Stimulated activated CD4-positive, alpha-beta T cell treated with anti-CD3 and anti-CD28 coated beads, Interleukin-2, amount 100 ng/mL, for 48 hours (primary cell): ENCODE measurements at regions not wholly inside any gene's neighbourhood (a gene's known extent, or its start where the extent isn't known, plus 50 kb on each side); places are given as distances from the start of the nearest gene placed in this dataset.

Source experiments
- DNase-seq, 2 donors: peaks; one replicate each; pipeline ENCODE4 v3.0.0-alpha.2; 2020

GRCh38 chr6:54010340-54011276 lies 100.6 kb upstream of the MLIP start:
- DNase-seq = no peak

GRCh38 chr6:54011277-54011648 lies 100.0 kb upstream of the MLIP start:
- no peak for DNase-seq

GRCh38 chr6:54013966-54014365 lies 97.3 kb upstream of the MLIP start:
- DNase-seq = no peak

- no peak for DNase-seq
Observed at GRCh38 chr6:54014440-54014839, 96.8 kb upstream of the MLIP start.

GRCh38 chr6:54017877-54018276 lies 93.4 kb upstream of the MLIP start:
- DNase-seq = no peak

- DNase-seq = no peak
Observed at GRCh38 chr6:54018722-54019121, 92.5 kb upstream of the MLIP start.

GRCh38 chr6:54019860-54020259 lies 91.4 kb upstream of the MLIP start:
- DNase-seq = no peak

- DNase-seq = no peak
Observed at GRCh38 chr6:54020334-54020733, 90.9 kb upstream of the MLIP start.

- no peak for DNase-seq
Observed at GRCh38 chr6:54026652-54027400, 84.4 kb upstream of the MLIP start.

GRCh38 chr6:54028170-54028569 lies 83.1 kb upstream of the MLIP start:
- DNase-seq = no peak

- DNase-seq = no peak
Observed at GRCh38 chr6:54029187-54029586, 82.1 kb upstream of the MLIP start.

- no peak for DNase-seq
Observed at GRCh38 chr6:54031169-54031568, 80.1 kb upstream of the MLIP start.

GRCh38 chr6:54037277-54037779 lies 73.9 kb upstream of the MLIP start:
- DNase-seq = no peak

- DNase-seq = no peak
Observed at GRCh38 chr6:54040545-54040944, 70.7 kb upstream of the MLIP start.

GRCh38 chr6:54041239-54041638 lies 70.0 kb upstream of the MLIP start:
- no peak for DNase-seq

GRCh38 chr6:54043360-54043759 lies 67.9 kb upstream of the MLIP start:
- DNase-seq = no peak

- no peak for DNase-seq
Observed at GRCh38 chr6:54044059-54044458, 67.2 kb upstream of the MLIP start.

- no peak for DNase-seq
Observed at GRCh38 chr6:54048782-54049181, 62.5 kb upstream of the MLIP start.

GRCh38 chr6:54050750-54051149 lies 60.5 kb upstream of the MLIP start:
- no peak for DNase-seq

- DNase-seq = no peak
Observed at GRCh38 chr6:54053881-54054391, 57.3 kb upstream of the MLIP start.

GRCh38 chr6:54056105-54056504 lies 55.1 kb upstream of the MLIP start:
- DNase-seq = no peak

- no peak for DNase-seq
Observed at GRCh38 chr6:54057058-54057457, 54.2 kb upstream of the MLIP start.

GRCh38 chr6:54058236-54058635 lies 53.0 kb upstream of the MLIP start:
- DNase-seq = no peak

- DNase-seq = no peak
Observed at GRCh38 chr6:54059683-54060082, 51.6 kb upstream of the MLIP start.
